ENCODE measurements at regions not wholly inside any gene's neighbourhood (a gene's known extent, or its start where the extent isn't known, plus 50 kb on each side); places are given as distances from the start of the nearest gene placed in this dataset.
A peak's percentile ranks its signal among the peaks of the same experiment; 100 is the strongest.
"Not testable (repeated sequence)": the region's sequence is repeated elsewhere in the genome, so short reads cannot be mapped to it uniquely, and the experiment has no call there.

DNA sequence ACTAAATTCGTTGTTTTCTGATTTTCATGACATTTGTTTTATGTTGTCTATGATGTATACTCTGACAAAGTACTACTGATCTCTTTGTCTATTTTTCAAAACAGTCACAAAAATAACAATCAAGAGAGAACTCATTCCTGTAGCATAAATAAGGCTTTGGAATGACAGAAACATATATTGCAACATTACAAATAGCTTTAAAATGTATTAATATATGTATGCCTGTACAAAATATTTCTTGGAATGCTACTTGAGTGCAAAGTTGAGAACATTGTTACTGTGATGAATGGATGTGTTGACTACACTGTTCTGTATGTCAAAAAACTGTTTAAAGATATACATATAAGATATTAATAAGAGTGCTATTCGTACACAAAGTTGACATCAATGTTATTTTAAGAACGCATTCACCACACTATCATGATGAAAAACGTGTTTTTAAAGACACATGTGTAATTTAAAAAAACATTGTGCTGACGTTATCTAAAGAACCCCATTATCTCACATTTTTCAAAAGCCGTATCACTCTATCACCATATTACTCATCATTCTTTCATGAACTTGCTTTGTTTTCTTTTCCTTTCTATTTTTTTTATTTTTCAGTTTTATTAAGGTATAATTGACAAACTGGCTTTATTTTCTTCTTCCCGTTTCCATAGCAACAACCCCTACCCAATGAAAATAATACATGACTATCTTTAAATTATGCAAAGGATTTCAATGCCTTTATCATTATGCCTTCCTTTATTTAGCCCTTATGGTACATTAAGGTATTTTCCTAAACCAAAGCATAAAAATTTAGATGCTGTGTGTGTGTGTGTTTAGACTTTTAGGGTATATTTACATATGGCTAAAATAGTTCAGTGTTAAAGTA is 918.8 kb downstream of the SLITRK1 start:
- H3K36me3 ChIP-seq (ENCODE audit: control insufficient read depth in 2 of 3, insufficient read depth in 3 of 3, low read length in 3 of 3): no peaks in the 10 kb centered on the region
- intact Hi-C loops (cut with DNase I): no loop called here
- peaks cover 0 to 2% (median 0%) of the 10 kb centered on the region in 3 donors for H3K9me3 ChIP-seq (ENCODE audit: control insufficient read depth in 2 of 3, insufficient read depth in 1 of 3, low read length in 3 of 3)
- H3K27me3 ChIP-seq (ENCODE audit: control insufficient read depth, insufficient read depth, low read length): no peaks in the 10 kb centered on the region
- DNase-seq (no peak), FAIRE-seq (no peak)
- H3K4me1 ChIP-seq (ENCODE audit: control insufficient read depth in 2 of 3, insufficient read depth in 2 of 3, low read depth in 1 of 3, low read length in 3 of 3): no peaks in the 10 kb centered on the region
- H3K4me3 ChIP-seq (ENCODE audit: low read length in 3 of 3): no peak overlapping the region
- TF ChIP-seq, protein P1, sequence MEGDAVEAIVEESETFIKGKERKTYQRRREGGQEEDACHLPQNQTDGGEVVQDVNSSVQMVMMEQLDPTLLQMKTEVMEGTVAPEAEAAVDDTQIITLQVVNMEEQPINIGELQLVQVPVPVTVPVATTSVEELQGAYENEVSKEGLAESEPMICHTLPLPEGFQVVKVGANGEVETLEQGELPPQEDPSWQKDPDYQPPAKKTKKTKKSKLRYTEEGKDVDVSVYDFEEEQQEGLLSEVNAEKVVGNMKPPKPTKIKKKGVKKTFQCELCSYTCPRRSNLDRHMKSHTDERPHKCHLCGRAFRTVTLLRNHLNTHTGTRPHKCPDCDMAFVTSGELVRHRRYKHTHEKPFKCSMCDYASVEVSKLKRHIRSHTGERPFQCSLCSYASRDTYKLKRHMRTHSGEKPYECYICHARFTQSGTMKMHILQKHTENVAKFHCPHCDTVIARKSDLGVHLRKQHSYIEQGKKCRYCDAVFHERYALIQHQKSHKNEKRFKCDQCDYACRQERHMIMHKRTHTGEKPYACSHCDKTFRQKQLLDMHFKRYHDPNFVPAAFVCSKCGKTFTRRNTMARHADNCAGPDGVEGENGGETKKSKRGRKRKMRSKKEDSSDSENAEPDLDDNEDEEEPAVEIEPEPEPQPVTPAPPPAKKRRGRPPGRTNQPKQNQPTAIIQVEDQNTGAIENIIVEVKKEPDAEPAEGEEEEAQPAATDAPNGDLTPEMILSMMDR (IDR thresholded peaks at IDR 0.05; ENCODE audit: borderline replicate concordance, extremely low read depth, insufficient read depth): no peak
- no peak overlapping the region for H3K27ac ChIP-seq (ENCODE audit: low read depth in 2 of 2, low read length in 2 of 2)
- H3K9ac ChIP-seq (ENCODE audit: low read length in 3 of 3): no peak overlapping the region

DNA sequence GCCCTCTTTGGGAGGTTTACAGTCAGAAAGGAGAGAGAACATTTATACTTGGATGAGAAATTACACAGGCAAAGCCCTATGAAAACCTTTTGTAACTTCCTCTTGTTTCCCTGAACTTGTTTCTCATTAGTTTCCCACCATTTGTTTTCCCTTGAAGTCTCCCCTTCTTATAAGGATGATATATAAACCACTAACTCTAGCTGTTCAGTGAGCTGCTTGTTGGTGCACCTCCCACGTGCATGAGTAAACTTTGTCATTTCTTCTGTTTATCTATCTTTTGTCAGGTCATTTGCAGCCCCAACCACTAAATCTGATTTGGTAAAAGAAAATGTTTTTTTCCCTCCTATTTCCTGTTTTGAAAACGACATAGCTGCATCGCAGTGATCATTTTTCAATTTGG is 919.9 kb downstream of the SLITRK1 start:
- intact Hi-C loops (cut with DNase I): no loop called here
- Histone ChIP-seq H3K4me1 (ENCODE audit: control insufficient read depth in 2 of 3, insufficient read depth in 2 of 3, low read depth in 1 of 3, low read length in 3 of 3) (no peaks in the 10 kb centered on the region), H3K9me3 (ENCODE audit: control insufficient read depth in 2 of 3, insufficient read depth in 1 of 3, low read length in 3 of 3) (peaks cover 0 to 2% (median 0%) of the 10 kb centered on the region in 3 donors), H3K4me3 (ENCODE audit: low read length in 3 of 3) (no peak overlapping the region), H3K27me3 (ENCODE audit: control insufficient read depth, insufficient read depth, low read length) (no peaks in the 10 kb centered on the region), H3K27ac (ENCODE audit: low read depth in 2 of 2, low read length in 2 of 2) (no peak overlapping the region), H3K36me3 (ENCODE audit: control insufficient read depth in 2 of 3, insufficient read depth in 3 of 3, low read length in 3 of 3) (no peaks in the 10 kb centered on the region), H3K9ac (ENCODE audit: low read length in 3 of 3) (no peak overlapping the region)
- TF ChIP-seq, protein P1 (IDR thresholded peaks at IDR 0.05; ENCODE audit: borderline replicate concordance, extremely low read depth, insufficient read depth): no peak
- FAIRE-seq (no peak), DNase-seq (peak in 2 of 5 donors; percentile 56 to 65)

DNA sequence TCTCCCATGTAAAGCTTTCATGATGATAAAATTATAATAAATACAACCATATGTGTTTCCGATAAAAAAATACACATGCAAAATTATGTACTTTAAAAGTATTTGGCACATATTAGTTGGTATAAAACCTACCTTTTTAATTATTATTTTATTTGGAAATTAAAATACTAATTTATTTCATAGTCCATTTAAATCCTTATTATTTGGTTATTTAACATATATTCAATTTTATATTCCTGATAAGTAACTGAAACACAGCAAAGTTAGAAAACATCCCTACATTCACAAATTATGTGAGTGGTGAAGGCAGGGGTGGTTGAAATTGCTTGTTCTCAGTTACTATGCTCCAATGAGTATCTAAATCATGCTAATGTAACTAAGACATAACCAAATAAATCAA is 920.5 kb downstream of the SLITRK1 start:
- no peaks in the 10 kb centered on the region for H3K4me1 ChIP-seq (ENCODE audit: control insufficient read depth in 2 of 3, insufficient read depth in 2 of 3, low read depth in 1 of 3, low read length in 3 of 3)
- H3K36me3 ChIP-seq (ENCODE audit: control insufficient read depth in 2 of 3, insufficient read depth in 3 of 3, low read length in 3 of 3): no peaks in the 10 kb centered on the region
- TF ChIP-seq, protein P1 (IDR thresholded peaks at IDR 0.05; ENCODE audit: borderline replicate concordance, extremely low read depth, insufficient read depth): no peak
- FAIRE-seq (peak; percentile 46), DNase-seq (no peak)
- H3K9ac ChIP-seq (ENCODE audit: low read length in 3 of 3): no peak overlapping the region
- H3K4me3 ChIP-seq (ENCODE audit: low read length in 3 of 3): no peak overlapping the region
- H3K9me3 ChIP-seq (ENCODE audit: control insufficient read depth in 2 of 3, insufficient read depth in 1 of 3, low read length in 3 of 3): no peaks in the 10 kb centered on the region
- intact Hi-C loops (cut with DNase I): no loop called here
- H3K27ac ChIP-seq (ENCODE audit: low read depth in 2 of 2, low read length in 2 of 2): no peak overlapping the region
- H3K27me3 ChIP-seq (ENCODE audit: control insufficient read depth, insufficient read depth, low read length): no peaks in the 10 kb centered on the region

DNA sequence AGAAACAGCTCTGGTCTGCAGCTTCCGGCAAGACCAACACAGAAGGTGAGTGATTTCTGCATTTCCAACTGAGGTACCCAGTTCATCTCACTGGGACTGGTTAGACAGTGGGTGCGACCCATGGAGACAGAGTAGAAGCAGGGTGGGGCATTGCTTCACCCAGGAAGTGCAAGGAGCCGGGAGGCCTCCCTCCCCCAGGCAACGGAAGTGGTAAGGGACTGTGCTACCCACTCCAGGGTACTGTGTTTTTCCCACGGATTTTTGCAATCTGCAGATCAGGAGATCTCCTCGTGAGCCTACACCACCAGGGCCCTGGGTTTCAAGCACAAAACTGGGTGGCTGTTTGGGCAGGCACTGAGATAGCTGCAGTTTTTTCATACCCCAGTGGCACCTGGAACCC is 929.9 kb downstream of the SLITRK1 start:
- H3K9ac ChIP-seq (ENCODE audit: low read length in 3 of 3); H3K27me3 ChIP-seq (ENCODE audit: control insufficient read depth, insufficient read depth, low read length); FAIRE-seq; DNase-seq; H3K4me3 ChIP-seq (ENCODE audit: low read length in 3 of 3); H3K27ac ChIP-seq (ENCODE audit: low read depth in 2 of 2, low read length in 2 of 2); H3K36me3 ChIP-seq (ENCODE audit: control insufficient read depth in 2 of 3, insufficient read depth in 3 of 3, low read length in 3 of 3); H3K9me3 ChIP-seq (ENCODE audit: control insufficient read depth in 2 of 3, insufficient read depth in 1 of 3, low read length in 3 of 3); H3K4me1 ChIP-seq (ENCODE audit: control insufficient read depth in 2 of 3, insufficient read depth in 2 of 3, low read depth in 1 of 3, low read length in 3 of 3); intact Hi-C loops (cut with DNase I): not testable (repeated sequence)
